Neural progenitor cell (in vitro differentiated cells): ENCODE measurements at regions not wholly inside any gene's neighbourhood (a gene's known extent, or its start where the extent isn't known, plus 50 kb on each side); places are given as distances from the start of the nearest gene placed in this dataset.
A peak's percentile ranks its signal among the peaks of the same experiment; 100 is the strongest.
"Not testable (repeated sequence)": the region's sequence is repeated elsewhere in the genome, so short reads cannot be mapped to it uniquely, and the experiment has no call there.

ENCODE experiments used
- DNase-seq: peaks from one replicate; pipeline ENCODE4 v3.0.0-alpha.2; 2016; ENCODE audit warnings: low spot score
- H2AFZ ChIP-seq: fragments of 200-600 bp; sonication (generic); replicated peaks from 2 replicates; pipeline ENCODE4 v1.6.1; 2016; ENCODE audit warnings: antibody characterized with exemption
- H3F3A ChIP-seq: fragments of 200-600 bp; sonication (generic); 2 replicates; pipeline ENCODE4 v1.6.1; 2016; ENCODE audit warnings: antibody characterized with exemption, low read depth
- H3K27ac ChIP-seq: fragments of 200-600 bp; sonication (generic); 2 replicates; pipeline ENCODE4 v1.5.1; 2016; ENCODE audit warnings: mild to moderate bottlenecking
- H3K27me3 ChIP-seq: fragments of 200-600 bp; sonication (generic); 2 replicates; pipeline ENCODE4 v1.6.1; 2016; ENCODE audit warnings: mild to moderate bottlenecking, moderate library complexity
- H3K36me3 ChIP-seq: fragments of 200-600 bp; sonication (generic); 2 replicates; pipeline ENCODE4 v1.5.1; 2016
- H3K4me1 ChIP-seq: fragments of 200-600 bp; sonication (generic); 2 replicates; pipeline ENCODE4 v1.6.1; 2016; ENCODE audit warnings: mixed run types
- H3K4me2 ChIP-seq: fragments of 200-600 bp; sonication (generic); 2 replicates; pipeline ENCODE4 v1.6.1; 2016
- H3K4me3 ChIP-seq: fragments of 200-600 bp; sonication (generic); 2 replicates; pipeline ENCODE4 v1.5.1; 2016
- H3K79me2 ChIP-seq: fragments of 200-600 bp; sonication (generic); 2 replicates; pipeline ENCODE4 v1.6.1; 2016; ENCODE audit warnings: low read depth
- H3K9ac ChIP-seq: fragments of 200-600 bp; sonication (generic); 2 replicates; pipeline ENCODE4 v1.6.1; 2016
- H3K9me3 ChIP-seq: fragments of 200-600 bp; sonication (generic); 2 replicates; pipeline ENCODE4 v1.5.1; 2016; ENCODE audit warnings: low read depth
- H4K20me1 ChIP-seq: fragments of 200-600 bp; sonication (generic); 2 replicates; pipeline ENCODE4 v1.6.1; 2016; ENCODE audit warnings: low read depth
- H3K27ac Mint-ChIP-seq: 3 replicates; pipeline ENCODE4 v1.8.0; 2021; ENCODE audit warnings: mixed read lengths
- H3K27me3 Mint-ChIP-seq: 2 replicates; pipeline ENCODE4 v1.8.0; 2022; ENCODE audit warnings: low read depth, mild to moderate bottlenecking, inconsistent platforms, moderate library complexity, mixed read lengths; ENCODE audit not compliant: insufficient read depth
- H3K36me3 Mint-ChIP-seq: 3 replicates; pipeline ENCODE4 v1.8.0; 2021; ENCODE audit warnings: mixed read lengths
- H3K4me1 Mint-ChIP-seq: 3 replicates; pipeline ENCODE4 v1.8.0; 2021; ENCODE audit warnings: mixed read lengths
- H3K4me3 Mint-ChIP-seq: 3 replicates; pipeline ENCODE4 v1.8.0; 2021; ENCODE audit warnings: mild to moderate bottlenecking, moderate library complexity, mixed read lengths
- H3K9me3 Mint-ChIP-seq: 3 replicates; pipeline ENCODE4 v1.8.0; 2020; ENCODE audit warnings: mixed read lengths
- EZH2 ChIP-seq: fragments of 200-600 bp; sonication (generic); IDR thresholded peaks from 2 replicates; pipeline ENCODE4 v1.6.1; 2017; ENCODE audit warnings: antibody characterized with exemption, mild to moderate bottlenecking, moderate library complexity
- EZH2phosphoT487 ChIP-seq: fragments of 200-600 bp; sonication (generic); IDR thresholded peaks from 2 replicates; pipeline ENCODE4 v1.6.1; 2017; ENCODE audit warnings: antibody characterized with exemption
- TF ChIP-seq, protein P1 (sequence below): fragments of 200-600 bp; sonication (generic); IDR thresholded peaks from 2 replicates; pipeline ENCODE4 v1.5.1; 2017; ENCODE audit warnings: antibody characterized with exemption, mild to moderate bottlenecking

GRCh38 chr5:162593881-162594280, 526.3 kb downstream of the GABRG2 start:
- Histone ChIP-seq H3K4me1 (no peaks in the 10 kb centered on the region), H3K27me3 (no peaks in the 10 kb centered on the region), H3K9me3 (no peaks in the 10 kb centered on the region), H2AFZ (no peak overlapping the region), H3K36me3 (no peaks in the 10 kb centered on the region), H3K27ac (no peak overlapping the region), H3K4me2 (no peak overlapping the region), H4K20me1 (no peaks in the 10 kb centered on the region), H3K79me2 (no peaks in the 10 kb centered on the region), H3K4me3 (no peak overlapping the region), H3K9ac (no peak overlapping the region), H3F3A (no peaks in the 10 kb centered on the region)
- H3K27me3 Mint-ChIP-seq: peaks cover 2% of the 10 kb centered on the region
- peaks cover 10% of the 10 kb centered on the region for H3K9me3 Mint-ChIP-seq
- DNase-seq: no peak
- H3K4me1 Mint-ChIP-seq: no peaks in the 10 kb centered on the region
- H3K36me3 Mint-ChIP-seq: no peaks in the 10 kb centered on the region
- H3K4me3 Mint-ChIP-seq: no peak overlapping the region
- TF ChIP-seq, protein P1, sequence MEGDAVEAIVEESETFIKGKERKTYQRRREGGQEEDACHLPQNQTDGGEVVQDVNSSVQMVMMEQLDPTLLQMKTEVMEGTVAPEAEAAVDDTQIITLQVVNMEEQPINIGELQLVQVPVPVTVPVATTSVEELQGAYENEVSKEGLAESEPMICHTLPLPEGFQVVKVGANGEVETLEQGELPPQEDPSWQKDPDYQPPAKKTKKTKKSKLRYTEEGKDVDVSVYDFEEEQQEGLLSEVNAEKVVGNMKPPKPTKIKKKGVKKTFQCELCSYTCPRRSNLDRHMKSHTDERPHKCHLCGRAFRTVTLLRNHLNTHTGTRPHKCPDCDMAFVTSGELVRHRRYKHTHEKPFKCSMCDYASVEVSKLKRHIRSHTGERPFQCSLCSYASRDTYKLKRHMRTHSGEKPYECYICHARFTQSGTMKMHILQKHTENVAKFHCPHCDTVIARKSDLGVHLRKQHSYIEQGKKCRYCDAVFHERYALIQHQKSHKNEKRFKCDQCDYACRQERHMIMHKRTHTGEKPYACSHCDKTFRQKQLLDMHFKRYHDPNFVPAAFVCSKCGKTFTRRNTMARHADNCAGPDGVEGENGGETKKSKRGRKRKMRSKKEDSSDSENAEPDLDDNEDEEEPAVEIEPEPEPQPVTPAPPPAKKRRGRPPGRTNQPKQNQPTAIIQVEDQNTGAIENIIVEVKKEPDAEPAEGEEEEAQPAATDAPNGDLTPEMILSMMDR: peak; percentile 49
- no peak for TF ChIP-seq EZH2
- H3K27ac Mint-ChIP-seq: no peak overlapping the region

GRCh38 chr5:162603443-162604070, 536.0 kb downstream of the GABRG2 start:
- DNase-seq: peak; percentile 10
- H3K9ac ChIP-seq: no peak overlapping the region
- Mint-ChIP-seq H3K9me3 (peaks cover 2% of the 10 kb centered on the region), H3K36me3 (no peaks in the 10 kb centered on the region), H3K4me3 (no peak overlapping the region), H3K27ac (no peak overlapping the region), H3K27me3 (peaks cover 1% of the 10 kb centered on the region), H3K4me1 (no peaks in the 10 kb centered on the region)
- no peak overlapping the region for H3K4me2 ChIP-seq
- peaks cover 3% of the 10 kb centered on the region for H3K4me1 ChIP-seq
- no peaks in the 10 kb centered on the region for H3K27me3 ChIP-seq
- H3F3A ChIP-seq: peaks cover 3% of the 10 kb centered on the region
- no peak overlapping the region for H2AFZ ChIP-seq
- no peak overlapping the region for H3K27ac ChIP-seq
- H3K36me3 ChIP-seq: no peaks in the 10 kb centered on the region
- no peaks in the 10 kb centered on the region for H3K9me3 ChIP-seq
- no peak for TF ChIP-seq EZH2
- TF ChIP-seq, protein P1: no peak
- TF ChIP-seq EZH2phosphoT487: no peak
- H3K79me2 ChIP-seq: no peaks in the 10 kb centered on the region
- no peaks in the 10 kb centered on the region for H4K20me1 ChIP-seq
- no peak overlapping the region for H3K4me3 ChIP-seq

DNA sequence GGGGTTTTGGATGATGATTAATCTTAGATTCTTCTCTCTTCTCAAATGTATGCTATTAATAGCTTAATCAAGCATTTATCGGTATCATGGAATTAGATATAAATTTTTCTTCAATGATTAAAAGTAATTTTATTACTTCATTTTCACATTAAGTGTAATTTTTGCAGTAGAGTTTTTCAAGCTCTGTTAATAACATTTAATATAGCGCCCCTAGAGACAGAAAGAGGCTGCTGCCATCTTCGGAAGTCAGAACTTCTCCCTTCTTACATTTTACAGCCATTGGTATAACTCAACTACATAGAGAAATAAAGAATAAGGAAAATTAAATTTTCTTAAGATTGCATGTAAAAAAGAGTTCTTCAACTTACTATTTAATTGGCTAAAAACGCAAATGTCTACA, 540.3 kb downstream of the GABRG2 start:
- Mint-ChIP-seq H3K4me3 (no peak overlapping the region), H3K4me1 (no peaks in the 10 kb centered on the region), H3K9me3 (no peaks in the 10 kb centered on the region), H3K27ac (no peak overlapping the region), H3K27me3 (no peaks in the 10 kb centered on the region), H3K36me3 (no peaks in the 10 kb centered on the region)
- Histone ChIP-seq H3K27ac (no peak overlapping the region), H3F3A (peaks cover 3% of the 10 kb centered on the region), H3K4me1 (peaks cover 3% of the 10 kb centered on the region), H3K4me3 (no peak overlapping the region), H4K20me1 (no peaks in the 10 kb centered on the region), H3K9ac (no peak overlapping the region), H3K79me2 (no peaks in the 10 kb centered on the region), H2AFZ (no peak overlapping the region), H3K36me3 (no peaks in the 10 kb centered on the region), H3K27me3 (no peaks in the 10 kb centered on the region), H3K9me3 (no peaks in the 10 kb centered on the region), H3K4me2 (no peak overlapping the region)
- no peak for DNase-seq
- TF ChIP-seq EZH2phosphoT487 (no peak), EZH2 (no peak)
- TF ChIP-seq, protein P1: peak; percentile 63

DNA sequence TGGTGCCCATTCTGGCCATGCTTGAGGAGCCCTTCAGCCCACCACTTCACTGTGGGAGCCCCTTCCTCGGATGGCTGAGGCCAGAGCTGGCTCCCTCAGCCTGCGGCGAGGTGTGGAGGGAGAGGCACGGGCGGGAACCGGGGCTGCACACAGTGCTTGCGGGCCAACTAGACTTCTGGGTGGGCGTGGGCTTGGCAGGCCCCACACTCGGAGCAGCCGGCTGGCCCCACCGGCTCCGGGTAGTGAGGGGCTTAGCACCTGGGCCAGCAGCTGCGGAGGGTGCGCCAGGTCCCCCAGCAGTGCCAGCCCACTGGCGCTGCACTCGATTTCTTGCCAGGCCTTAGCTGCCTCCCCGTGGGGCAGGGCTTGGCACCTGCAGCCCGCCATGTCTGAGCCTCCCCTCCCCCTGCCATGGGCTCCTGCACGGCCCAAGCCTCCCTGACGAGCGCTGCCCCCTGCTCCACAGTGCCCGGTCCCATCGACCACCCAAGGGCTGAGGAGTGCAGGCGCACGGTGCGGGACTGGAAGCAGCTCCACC, 554.2 kb downstream of the GABRG2 start:
- not testable (repeated sequence) for H3K9ac ChIP-seq, H3K27me3 ChIP-seq, DNase-seq, H3K9me3 ChIP-seq, H3K4me1 Mint-ChIP-seq, H3F3A ChIP-seq, H3K4me3 Mint-ChIP-seq, H3K4me2 ChIP-seq, H3K9me3 Mint-ChIP-seq, H4K20me1 ChIP-seq, H3K27me3 Mint-ChIP-seq, H3K27ac ChIP-seq, H3K27ac Mint-ChIP-seq, H3K79me2 ChIP-seq, H2AFZ ChIP-seq, H3K36me3 ChIP-seq, H3K4me3 ChIP-seq, H3K36me3 Mint-ChIP-seq, H3K4me1 ChIP-seq
